Neuron (in vitro differentiated cells): ENCODE measurements at regions not wholly inside any gene's neighbourhood (a gene's known extent, or its start where the extent isn't known, plus 50 kb on each side); places are given as distances from the start of the nearest gene placed in this dataset.

Experiments used
- H2AFZ ChIP-seq: one replicate; pipeline ENCODE4 v1.6.1; 2013; ENCODE audit warnings: low read depth, mild to moderate bottlenecking, inconsistent platforms, low read length, moderate library complexity
- H3K27me3 ChIP-seq: one replicate; pipeline ENCODE4 v1.6.1; 2013; ENCODE audit warnings: low read length; ENCODE audit not compliant: insufficient read depth
- H3K36me3 ChIP-seq: one replicate; pipeline ENCODE4 v1.6.1; 2013; ENCODE audit warnings: low read length; ENCODE audit not compliant: insufficient read depth
- H3K4me1 ChIP-seq: one replicate; pipeline ENCODE4 v1.6.1; 2013; ENCODE audit warnings: low read length; ENCODE audit not compliant: insufficient read depth
- H3K4me3 ChIP-seq: 2 replicates; pipeline ENCODE4 v1.5.1; 2013; ENCODE audit warnings: mild to moderate bottlenecking, low read length, moderate library complexity
- H3K9me3 ChIP-seq: one replicate; pipeline ENCODE4 v1.6.1; 2013; ENCODE audit warnings: low read length

DNA sequence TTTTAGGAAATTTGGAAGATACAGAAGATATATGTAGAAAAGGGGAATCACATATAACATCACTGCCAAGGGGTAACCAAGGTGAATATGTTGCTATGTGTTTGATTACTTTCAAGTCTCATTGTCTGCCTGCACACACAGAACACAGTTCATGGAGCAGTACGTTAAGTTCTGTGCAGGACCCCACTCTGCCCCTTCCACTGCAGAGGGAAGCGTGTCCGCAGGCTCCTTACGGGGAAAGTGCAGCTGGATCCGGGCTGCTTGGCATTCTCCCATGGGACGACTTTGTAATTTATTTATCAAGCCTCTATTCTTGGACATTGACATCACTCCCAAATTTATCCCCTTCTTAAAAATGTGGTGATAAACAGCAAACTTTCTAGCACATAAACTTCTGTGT is 226.8 kb downstream of the FOXL1 start:
- H3K4me1 ChIP-seq, result no peaks in the 10 kb centered on the region
- no peaks in the 10 kb centered on the region for H3K9me3 ChIP-seq
- H3K36me3 ChIP-seq, result no peaks in the 10 kb centered on the region
- H3K4me3 ChIP-seq, result no peak overlapping the region
- peaks cover 8% of the 10 kb centered on the region for H3K27me3 ChIP-seq
- no peak overlapping the region for H2AFZ ChIP-seq

DNA sequence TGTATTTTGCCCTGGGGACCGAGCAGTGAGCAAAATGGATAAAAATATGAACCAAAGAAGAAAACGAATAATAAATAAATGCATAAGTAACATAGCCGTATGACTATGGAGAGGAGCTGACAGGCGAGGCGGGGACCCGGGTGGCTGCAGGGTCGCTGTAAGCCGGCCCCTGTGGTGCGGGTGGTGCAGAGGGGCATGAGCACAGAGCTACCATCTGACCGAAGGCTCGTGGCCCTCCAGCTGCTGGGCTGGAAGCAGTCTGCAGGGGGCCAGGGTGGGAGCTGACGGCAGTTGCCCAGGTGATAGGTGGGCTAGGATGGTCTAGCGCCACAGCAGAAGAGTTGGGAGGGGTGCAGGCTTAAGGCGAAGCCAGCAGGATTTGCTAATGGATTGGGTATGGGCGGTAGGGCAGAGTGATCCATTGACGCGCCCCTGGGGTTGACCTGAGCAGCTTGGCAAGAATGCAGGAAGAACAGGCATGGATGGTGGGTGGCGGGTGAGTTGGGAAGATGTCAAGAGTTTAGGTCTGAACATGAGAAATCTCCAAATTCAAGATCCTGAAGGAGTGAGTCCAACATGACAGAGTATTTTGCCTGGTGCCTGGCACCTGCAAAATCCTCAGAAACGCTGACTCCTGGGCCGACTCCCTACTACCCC is 228.0 kb downstream of the FOXL1 start:
- Histone ChIP-seq H2AFZ (no peak overlapping the region), H3K36me3 (no peaks in the 10 kb centered on the region), H3K4me3 (no peak overlapping the region), H3K4me1 (no peaks in the 10 kb centered on the region), H3K27me3 (peaks cover 8% of the 10 kb centered on the region), H3K9me3 (no peaks in the 10 kb centered on the region)

DNA sequence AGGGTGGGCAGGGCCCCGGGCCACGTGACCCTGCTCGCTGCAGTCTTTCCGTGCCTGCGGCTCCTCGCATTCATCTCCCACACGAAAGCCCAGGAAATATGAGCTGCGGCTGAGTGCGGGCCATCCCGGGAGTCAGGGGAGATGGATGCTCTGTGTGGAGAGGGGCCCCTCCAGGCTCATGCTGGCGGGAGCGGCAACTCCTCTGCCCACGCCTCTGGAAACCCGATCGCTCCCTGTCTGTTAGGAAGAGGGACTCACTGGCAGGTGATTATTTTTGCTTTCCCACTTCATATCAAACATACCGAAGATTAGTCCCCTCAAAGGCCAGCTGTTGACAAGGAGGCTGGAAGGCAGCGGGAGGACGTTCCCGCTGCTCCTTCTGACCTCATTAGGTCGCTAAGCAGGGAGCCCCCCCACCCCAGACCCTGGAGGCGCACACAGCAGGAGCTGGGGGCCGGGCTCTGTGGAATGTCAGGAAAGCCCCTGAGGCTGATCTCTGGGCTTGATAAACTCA is 228.5 kb downstream of the FOXL1 start:
- Histone ChIP-seq H3K27me3 (peaks cover 8% of the 10 kb centered on the region), H3K4me3 (no peak overlapping the region), H2AFZ (no peak overlapping the region), H3K9me3 (no peaks in the 10 kb centered on the region), H3K36me3 (no peaks in the 10 kb centered on the region), H3K4me1 (no peaks in the 10 kb centered on the region)

DNA sequence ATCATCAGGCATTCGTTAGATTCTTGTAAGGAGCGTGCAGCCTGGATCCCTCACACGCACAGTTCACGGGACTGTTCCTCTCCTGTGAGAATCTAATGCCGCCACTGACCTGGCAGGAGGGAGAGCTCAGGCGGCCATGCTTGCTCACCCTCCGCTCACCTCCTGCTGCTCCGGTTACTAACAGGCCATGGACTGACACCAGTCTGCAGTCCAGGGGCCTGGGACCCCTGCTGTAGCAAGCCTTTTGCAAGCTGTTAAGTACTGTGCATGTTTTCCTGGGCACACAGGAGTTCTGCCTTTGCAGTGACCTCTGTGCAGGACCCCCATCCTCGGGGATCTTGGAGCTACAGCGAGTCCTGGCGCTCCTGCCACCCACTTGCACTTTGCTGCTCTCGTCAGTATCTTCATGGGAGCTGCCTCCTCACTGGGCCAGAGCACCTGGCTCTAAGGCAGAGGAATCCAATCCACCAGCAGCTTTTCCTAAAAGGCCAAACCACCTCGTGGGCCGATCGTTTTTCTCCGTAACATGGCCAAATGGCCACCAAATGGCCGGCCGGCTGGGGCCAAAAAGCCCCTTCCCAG is 230.6 kb downstream of the FOXL1 start:
- Histone ChIP-seq H3K4me3 (no peak overlapping the region), H3K4me1 (no peaks in the 10 kb centered on the region), H2AFZ (no peak overlapping the region), H3K36me3 (no peaks in the 10 kb centered on the region), H3K27me3 (peaks cover 8% of the 10 kb centered on the region), H3K9me3 (no peaks in the 10 kb centered on the region)

DNA sequence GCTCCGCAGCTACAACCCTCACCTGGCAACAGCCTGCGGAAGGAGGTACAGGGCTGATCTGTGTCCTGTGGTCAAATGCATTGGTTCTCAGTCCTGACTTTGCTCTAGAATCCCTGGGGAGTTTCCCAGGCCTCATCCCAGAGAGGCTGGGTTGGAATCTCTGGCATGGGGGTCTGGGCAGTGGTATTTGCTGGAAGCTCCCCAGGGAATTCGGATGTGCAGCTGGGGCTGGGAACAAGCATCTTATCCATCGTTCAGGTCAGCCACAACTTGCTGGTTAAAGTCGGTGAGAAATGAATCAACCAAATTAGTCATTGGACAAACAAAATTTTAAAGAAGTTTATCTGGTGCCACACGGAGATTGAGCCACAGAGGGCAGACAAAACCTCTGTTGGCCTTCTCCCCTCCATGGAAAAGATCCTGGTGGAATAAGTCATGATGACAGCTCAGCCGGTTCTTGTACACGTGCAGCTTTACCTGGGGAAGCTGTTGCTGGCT is 231.2 kb downstream of the FOXL1 start:
- H3K36me3 ChIP-seq, result no peaks in the 10 kb centered on the region
- no peaks in the 10 kb centered on the region for H3K4me1 ChIP-seq
- no peak overlapping the region for H3K4me3 ChIP-seq
- H2AFZ ChIP-seq, result no peak overlapping the region
- H3K27me3 ChIP-seq, result peaks cover 10% of the 10 kb centered on the region
- no peaks in the 10 kb centered on the region for H3K9me3 ChIP-seq

DNA sequence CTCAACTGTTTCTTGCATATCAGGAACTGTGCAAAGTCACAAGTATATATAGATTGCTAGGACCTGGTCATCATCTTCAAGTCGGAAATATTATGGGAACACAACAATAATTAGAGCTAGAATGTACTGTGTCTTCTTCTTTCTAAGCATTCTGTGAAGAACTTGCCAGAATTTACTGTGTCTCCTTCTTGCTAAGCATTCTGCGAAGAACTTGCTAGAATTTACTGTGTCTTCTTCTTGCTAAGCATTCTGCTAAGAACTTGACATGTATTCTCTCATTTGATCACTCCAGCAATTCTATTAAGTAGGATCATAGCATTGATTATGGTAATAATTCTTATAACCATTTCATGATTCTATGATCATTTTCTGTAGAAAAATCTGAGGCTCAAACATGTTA is 231.7 kb downstream of the FOXL1 start:
- Histone ChIP-seq H3K4me3 (no peak overlapping the region), H3K36me3 (no peaks in the 10 kb centered on the region), H2AFZ (no peak overlapping the region), H3K9me3 (no peaks in the 10 kb centered on the region), H3K4me1 (no peaks in the 10 kb centered on the region), H3K27me3 (peaks cover 10% of the 10 kb centered on the region)

DNA sequence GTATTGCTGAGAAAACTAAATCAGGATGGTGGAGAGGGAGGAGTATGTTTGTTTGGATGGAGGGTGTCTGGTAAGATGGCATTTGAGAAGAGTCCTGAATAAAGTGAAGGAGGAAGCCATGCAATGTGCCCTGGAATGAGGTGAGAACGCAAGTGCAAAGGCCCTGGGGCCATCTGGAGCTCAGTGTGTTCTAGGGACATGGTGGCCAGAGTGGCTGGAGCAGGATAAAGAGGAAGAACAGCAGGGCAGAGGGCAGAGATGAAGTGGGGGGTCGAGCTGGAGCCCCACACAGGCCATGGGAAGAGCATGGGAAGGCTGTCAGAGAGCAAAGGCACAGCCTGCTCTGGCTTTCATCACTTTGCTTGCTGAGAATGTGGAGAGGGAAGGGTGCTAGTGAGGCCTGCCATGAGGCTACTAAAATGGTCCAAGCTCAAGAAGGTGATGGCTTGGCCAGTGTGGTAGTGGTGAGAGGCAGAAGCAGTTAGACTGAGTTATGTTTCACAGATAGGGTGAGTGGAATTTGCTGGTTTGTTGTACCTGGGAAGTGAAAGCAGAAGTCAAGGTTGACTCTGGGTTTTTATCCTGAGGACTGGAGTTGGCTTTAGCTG is 234.1 kb downstream of the FOXL1 start:
- no peak overlapping the region for H2AFZ ChIP-seq
- no peaks in the 10 kb centered on the region for H3K9me3 ChIP-seq
- no peaks in the 10 kb centered on the region for H3K36me3 ChIP-seq
- H3K4me3 ChIP-seq, result no peak overlapping the region
- no peaks in the 10 kb centered on the region for H3K4me1 ChIP-seq
- H3K27me3 ChIP-seq, result peaks cover 13% of the 10 kb centered on the region

DNA sequence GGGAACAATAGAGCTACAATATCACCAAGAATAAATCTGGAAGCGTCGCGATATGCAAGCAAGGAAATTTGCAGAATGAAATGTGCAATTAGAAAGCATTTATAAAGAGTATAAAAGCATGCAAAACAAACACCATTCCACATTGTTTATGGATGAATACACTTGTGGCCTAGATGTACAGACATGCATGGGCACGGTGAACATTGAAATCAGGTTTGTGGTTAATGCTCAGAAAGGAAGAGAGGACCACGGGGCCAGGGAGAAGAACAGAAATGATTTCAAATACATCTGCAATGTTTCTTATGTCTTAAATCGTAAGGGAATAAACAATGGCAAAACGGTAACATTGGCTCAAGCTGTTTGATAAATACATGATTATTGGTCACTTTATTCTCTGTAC is 235.9 kb downstream of the FOXL1 start:
- no peaks in the 10 kb centered on the region for H3K9me3 ChIP-seq
- no peak overlapping the region for H3K4me3 ChIP-seq
- no peaks in the 10 kb centered on the region for H3K36me3 ChIP-seq
- peaks cover 10% of the 10 kb centered on the region for H3K27me3 ChIP-seq
- no peaks in the 10 kb centered on the region for H3K4me1 ChIP-seq
- H2AFZ ChIP-seq, result no peak overlapping the region

DNA sequence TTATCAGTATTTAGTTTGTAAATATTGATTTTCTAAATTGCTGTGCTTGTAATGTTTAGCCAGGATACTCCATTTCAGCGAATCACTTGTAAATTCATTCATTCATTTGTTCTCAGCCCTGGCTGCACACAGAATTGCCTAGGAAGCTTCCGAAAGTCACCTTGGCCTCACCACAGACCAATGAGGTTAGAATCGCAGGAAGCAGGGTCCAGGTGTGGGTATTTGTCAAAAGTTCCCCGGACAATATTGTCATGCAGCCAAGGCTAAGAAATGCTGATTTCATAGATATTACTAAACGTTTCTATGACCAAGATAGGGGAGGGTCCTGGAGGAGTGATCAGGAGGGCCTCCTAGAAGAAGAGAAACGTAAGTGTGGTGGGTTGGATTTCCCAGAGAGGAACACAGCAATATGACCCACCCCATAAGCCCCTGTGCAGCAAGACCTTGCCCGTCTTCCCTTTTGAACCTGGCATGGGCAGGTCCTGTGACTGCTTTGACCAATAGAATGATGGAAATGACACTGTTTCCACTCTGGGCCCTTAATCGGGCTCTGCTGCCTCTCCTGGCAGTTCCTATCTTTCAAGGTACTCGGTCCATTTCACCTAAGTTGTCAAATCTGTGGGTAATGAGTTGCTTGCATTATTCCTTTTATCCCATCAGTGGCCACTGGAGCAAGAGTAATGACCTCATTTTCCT is 238.7 kb downstream of the FOXL1 start:
- H3K4me3 ChIP-seq, result no peak overlapping the region
- no peak overlapping the region for H2AFZ ChIP-seq
- no peaks in the 10 kb centered on the region for H3K36me3 ChIP-seq
- peaks cover 10% of the 10 kb centered on the region for H3K27me3 ChIP-seq
- H3K9me3 ChIP-seq, result no peaks in the 10 kb centered on the region
- no peaks in the 10 kb centered on the region for H3K4me1 ChIP-seq

DNA sequence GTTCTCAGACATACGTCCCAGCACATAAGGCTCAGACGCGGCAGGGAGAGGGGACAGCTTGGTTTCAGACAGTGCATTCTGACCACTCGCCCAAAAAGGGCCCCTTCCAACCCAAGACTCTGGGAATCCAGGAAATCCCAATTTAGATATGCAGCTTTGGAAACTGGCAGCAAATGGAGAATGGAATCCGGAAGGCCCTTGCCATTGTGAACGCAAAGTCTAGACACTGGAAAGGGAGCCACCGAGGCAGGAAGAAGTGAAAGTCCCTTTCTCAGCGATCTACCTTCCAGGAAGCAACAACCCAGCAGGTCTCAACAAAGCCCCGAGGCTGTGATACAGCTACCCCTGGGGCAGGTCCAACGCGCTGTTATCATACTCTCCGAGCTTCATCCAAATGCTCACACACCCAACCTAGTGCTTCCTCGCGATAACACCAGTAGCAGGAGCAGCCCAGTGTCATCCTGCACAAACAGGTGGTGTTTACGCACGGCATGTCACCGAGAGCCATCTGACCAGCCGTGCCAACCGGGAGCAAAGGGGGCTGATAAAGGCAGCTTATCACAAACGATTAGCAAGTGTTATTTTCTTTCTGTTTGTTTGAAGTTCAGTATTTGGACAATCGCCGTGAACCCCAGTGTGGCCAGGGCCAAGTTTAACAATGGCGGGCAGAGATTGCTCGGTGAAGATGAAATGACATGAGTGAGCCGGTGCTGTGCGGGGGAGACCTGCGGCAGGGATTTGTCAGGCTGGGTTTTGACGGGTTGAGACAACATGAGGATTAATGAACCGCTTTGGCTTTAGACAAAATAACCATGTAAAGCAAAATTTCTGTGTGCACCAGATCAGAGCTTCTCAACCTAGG is 240.6 kb downstream of the FOXL1 start:
- H3K27me3 ChIP-seq, result peaks cover 10% of the 10 kb centered on the region
- no peak overlapping the region for H2AFZ ChIP-seq
- no peaks in the 10 kb centered on the region for H3K36me3 ChIP-seq
- H3K4me1 ChIP-seq, result no peaks in the 10 kb centered on the region
- H3K9me3 ChIP-seq, result no peaks in the 10 kb centered on the region
- no peak overlapping the region for H3K4me3 ChIP-seq

DNA sequence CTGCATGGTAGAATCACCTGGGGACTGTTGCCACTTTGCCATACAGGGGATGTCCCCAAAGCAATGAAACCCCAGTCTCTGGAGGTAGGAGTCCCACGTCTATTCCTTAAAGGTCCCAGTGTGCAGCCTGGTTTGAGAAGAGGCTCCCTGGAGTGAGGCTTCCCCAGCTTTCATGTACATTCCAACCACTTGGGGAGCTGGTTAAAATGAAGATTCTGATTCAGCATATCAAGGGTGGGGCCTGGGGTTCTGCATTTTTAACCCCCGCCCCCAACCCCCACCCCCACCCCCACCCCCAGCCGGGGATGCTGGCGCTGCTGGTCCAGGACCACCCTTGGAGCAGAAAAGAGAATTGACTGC is 241.2 kb downstream of the FOXL1 start:
- Histone ChIP-seq H3K4me3 (no peak overlapping the region), H3K9me3 (no peaks in the 10 kb centered on the region), H2AFZ (no peak overlapping the region), H3K27me3 (peaks cover 11% of the 10 kb centered on the region), H3K36me3 (no peaks in the 10 kb centered on the region), H3K4me1 (no peaks in the 10 kb centered on the region)

DNA sequence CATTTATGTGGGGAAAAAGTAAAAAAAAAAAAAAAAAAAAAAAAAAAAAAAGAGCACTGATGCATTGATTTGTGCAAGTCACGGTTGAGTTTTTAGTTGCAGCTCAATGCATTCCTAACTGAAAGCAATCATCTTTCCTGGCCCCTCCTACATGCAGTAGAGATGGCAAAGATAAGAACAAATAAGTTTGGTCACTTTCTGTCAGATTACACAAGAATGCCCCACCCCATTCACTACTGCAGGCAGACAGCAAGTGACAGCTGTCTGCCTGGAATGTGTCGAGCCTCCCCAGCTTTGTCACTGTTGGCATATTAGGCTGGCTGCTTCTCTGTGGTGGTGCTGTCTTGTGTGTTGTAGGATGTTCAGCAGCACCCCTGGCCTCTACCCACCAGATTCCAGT is 243.5 kb downstream of the FOXL1 start:
- Histone ChIP-seq H3K36me3 (no peaks in the 10 kb centered on the region), H3K4me3 (no peak overlapping the region), H3K27me3 (peaks cover 22% of the 10 kb centered on the region), H3K9me3 (no peaks in the 10 kb centered on the region), H2AFZ (no peak overlapping the region), H3K4me1 (peaks cover 2% of the 10 kb centered on the region)
